Endodermal cell (in vitro differentiated cells): ENCODE measurements at regions not wholly inside any gene's neighbourhood (a gene's known extent, or its start where the extent isn't known, plus 50 kb on each side); places are given as distances from the start of the nearest gene placed in this dataset.

Experiments used
- DNase-seq: peaks from one replicate; pipeline ENCODE4 v3.0.0-alpha.2; 2017
- H3K27ac ChIP-seq: 2 replicates; pipeline ENCODE4 v1.5.1; 2013; ENCODE audit warnings: mild to moderate bottlenecking, low read depth, low read length, moderate library complexity
- H3K27me3 ChIP-seq: 2 replicates; pipeline ENCODE4 v1.6.1; 2013; ENCODE audit warnings: mild to moderate bottlenecking, low read length, moderate library complexity; ENCODE audit not compliant: insufficient read depth, control insufficient read depth, poor library complexity, severe bottlenecking
- H3K36me3 ChIP-seq: 2 replicates; pipeline ENCODE4 v1.7.0; 2013; ENCODE audit warnings: mild to moderate bottlenecking, low read length, moderate library complexity; ENCODE audit not compliant: control insufficient read depth, insufficient read depth
- H3K4me1 ChIP-seq: one replicate; pipeline ENCODE4 v1.7.0; 2013; ENCODE audit warnings: low read length; ENCODE audit not compliant: control insufficient read depth, insufficient read depth
- H3K4me3 ChIP-seq: 2 replicates; pipeline ENCODE4 v1.5.1; 2013; ENCODE audit warnings: mild to moderate bottlenecking, low read length, moderate library complexity
- H3K9ac ChIP-seq: 2 replicates; pipeline ENCODE4 v1.6.1; 2013; ENCODE audit warnings: mild to moderate bottlenecking, low read length, moderate library complexity; ENCODE audit not compliant: poor library complexity, severe bottlenecking; ENCODE audit errors: extremely low read depth
- H3K9me3 ChIP-seq: 2 replicates; pipeline ENCODE4 v1.6.1; 2013; ENCODE audit warnings: mild to moderate bottlenecking, low read length, moderate library complexity; ENCODE audit not compliant: control insufficient read depth
- H3K27ac Mint-ChIP-seq: 2 replicates; pipeline ENCODE4 v1.8.0; 2020; ENCODE audit warnings: mixed read lengths
- H3K27me3 Mint-ChIP-seq: 2 replicates; pipeline ENCODE4 v1.8.0; 2021; ENCODE audit warnings: mild to moderate bottlenecking, mixed read lengths; ENCODE audit not compliant: insufficient read depth
- H3K36me3 Mint-ChIP-seq: 2 replicates; pipeline ENCODE4 v1.8.0; 2020; ENCODE audit warnings: low read depth, mixed read lengths
- H3K4me1 Mint-ChIP-seq: 2 replicates; pipeline ENCODE4 v1.8.0; 2020; ENCODE audit warnings: mixed read lengths
- H3K4me3 Mint-ChIP-seq: 2 replicates; pipeline ENCODE4 v1.8.0; 2020; ENCODE audit warnings: mild to moderate bottlenecking, moderate library complexity, mixed read lengths
- H3K9me3 Mint-ChIP-seq: 2 replicates; pipeline ENCODE4 v1.8.0; 2020; ENCODE audit warnings: mild to moderate bottlenecking, mixed read lengths
- WGBS, 2 experiments: methylation state at CpG; one replicate each; pipeline versions ENCODE4 v1.1.5 to v1.1.7; 2013; ENCODE audit warnings: missing lambda C conversion rate in 2 of 2, mixed read lengths in 1 of 2; ENCODE audit not compliant: insufficient coverage in 1 of 2, insufficient read length in 1 of 2; 5-methylcytosine and 5-hydroxymethylcytosine counted together
- TF ChIP-seq, protein P1 (sequence below): fragments of 200-600 bp; sonication (generic); conservative IDR thresholded peaks from 2 replicates; pipeline ENCODE4 v1.5.0; 2021; ENCODE audit warnings: antibody characterized with exemption, mild to moderate bottlenecking

DNA sequence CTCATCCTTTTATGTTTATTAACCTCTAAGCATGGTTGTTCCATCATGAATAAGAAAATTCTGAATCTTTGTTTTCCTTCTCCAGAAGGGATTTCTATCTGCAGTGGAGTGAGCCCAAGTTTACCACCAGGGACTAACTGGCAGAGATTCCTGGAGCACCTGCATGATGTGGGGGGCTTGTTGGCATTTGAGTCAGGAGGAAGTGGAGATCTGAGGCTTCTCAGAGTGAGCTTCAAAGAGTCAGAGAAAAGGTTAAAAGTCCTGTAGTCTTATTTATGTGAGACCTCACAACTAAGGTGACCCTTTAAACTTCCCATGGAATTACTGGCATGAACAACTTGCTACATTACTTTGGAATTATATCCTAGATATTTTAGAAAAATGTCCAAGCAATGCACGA is 138.1 kb upstream of the SLC24A3 start:
- H3K27me3 ChIP-seq = no peaks in the 10 kb centered on the region
- Mint-ChIP-seq H3K27ac (no peak overlapping the region), H3K27me3 (no peaks in the 10 kb centered on the region), H3K9me3 (no peaks in the 10 kb centered on the region), H3K4me1 (no peaks in the 10 kb centered on the region), H3K36me3 (no peaks in the 10 kb centered on the region), H3K4me3 (no peak overlapping the region)
- no peak for DNase-seq
- no peak overlapping the region for H3K9ac ChIP-seq
- no peak overlapping the region for H3K4me3 ChIP-seq
- TF ChIP-seq, protein P1, sequence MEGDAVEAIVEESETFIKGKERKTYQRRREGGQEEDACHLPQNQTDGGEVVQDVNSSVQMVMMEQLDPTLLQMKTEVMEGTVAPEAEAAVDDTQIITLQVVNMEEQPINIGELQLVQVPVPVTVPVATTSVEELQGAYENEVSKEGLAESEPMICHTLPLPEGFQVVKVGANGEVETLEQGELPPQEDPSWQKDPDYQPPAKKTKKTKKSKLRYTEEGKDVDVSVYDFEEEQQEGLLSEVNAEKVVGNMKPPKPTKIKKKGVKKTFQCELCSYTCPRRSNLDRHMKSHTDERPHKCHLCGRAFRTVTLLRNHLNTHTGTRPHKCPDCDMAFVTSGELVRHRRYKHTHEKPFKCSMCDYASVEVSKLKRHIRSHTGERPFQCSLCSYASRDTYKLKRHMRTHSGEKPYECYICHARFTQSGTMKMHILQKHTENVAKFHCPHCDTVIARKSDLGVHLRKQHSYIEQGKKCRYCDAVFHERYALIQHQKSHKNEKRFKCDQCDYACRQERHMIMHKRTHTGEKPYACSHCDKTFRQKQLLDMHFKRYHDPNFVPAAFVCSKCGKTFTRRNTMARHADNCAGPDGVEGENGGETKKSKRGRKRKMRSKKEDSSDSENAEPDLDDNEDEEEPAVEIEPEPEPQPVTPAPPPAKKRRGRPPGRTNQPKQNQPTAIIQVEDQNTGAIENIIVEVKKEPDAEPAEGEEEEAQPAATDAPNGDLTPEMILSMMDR = no peak
- H3K27ac ChIP-seq = no peak overlapping the region
- WGBS, 2 experiments = 0% methylated on average over 1 of the region's 1 CpG
- no peaks in the 10 kb centered on the region for H3K4me1 ChIP-seq
- no peaks in the 10 kb centered on the region for H3K36me3 ChIP-seq
- no peaks in the 10 kb centered on the region for H3K9me3 ChIP-seq

DNA sequence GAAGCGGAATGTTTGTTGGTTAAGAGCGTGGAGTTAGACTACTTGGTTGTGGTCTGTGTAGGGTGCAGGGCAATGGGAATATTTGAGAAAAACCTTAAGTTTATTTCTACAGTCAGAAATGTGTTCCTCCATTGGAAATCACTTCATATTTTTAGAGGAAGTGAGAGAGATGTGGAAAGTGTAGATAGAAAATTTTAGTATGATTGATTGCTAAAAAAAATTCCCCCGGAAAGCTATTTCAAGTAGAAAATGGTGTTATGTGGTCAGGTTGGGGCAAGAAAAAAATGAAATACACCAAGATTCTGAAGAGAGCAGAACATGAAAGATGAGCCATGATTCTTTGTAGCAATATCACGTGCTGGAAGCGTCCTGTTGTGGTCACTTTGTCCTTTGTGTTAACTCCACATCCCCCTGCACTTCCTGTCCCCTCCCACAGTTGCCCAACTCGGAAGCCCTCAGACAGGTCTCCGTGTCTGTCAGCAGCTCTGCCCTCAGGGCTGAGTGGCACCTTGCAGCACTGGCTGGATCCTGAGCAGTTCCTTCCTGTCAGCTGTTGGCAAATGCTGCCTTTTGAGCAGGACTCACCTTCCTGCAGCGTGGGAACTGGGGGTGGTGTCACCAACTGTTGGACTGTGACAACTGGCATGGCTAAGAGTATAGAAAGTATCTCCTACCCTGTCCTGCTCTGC is 137.5 kb upstream of the SLC24A3 start:
- Mint-ChIP-seq H3K27me3 (no peaks in the 10 kb centered on the region), H3K36me3 (no peaks in the 10 kb centered on the region), H3K4me3 (no peak overlapping the region), H3K27ac (no peak overlapping the region), H3K4me1 (no peaks in the 10 kb centered on the region), H3K9me3 (no peaks in the 10 kb centered on the region)
- 87 to 90% methylated on average over 7 to 8 of the region's 8 CpGs for WGBS, 2 experiments
- Histone ChIP-seq H3K4me3 (no peak overlapping the region), H3K36me3 (no peaks in the 10 kb centered on the region), H3K9me3 (no peaks in the 10 kb centered on the region), H3K4me1 (no peaks in the 10 kb centered on the region), H3K27ac (no peak overlapping the region), H3K9ac (no peak overlapping the region), H3K27me3 (no peaks in the 10 kb centered on the region)
- DNase-seq = no peak
- TF ChIP-seq, protein P1 = no peak

DNA sequence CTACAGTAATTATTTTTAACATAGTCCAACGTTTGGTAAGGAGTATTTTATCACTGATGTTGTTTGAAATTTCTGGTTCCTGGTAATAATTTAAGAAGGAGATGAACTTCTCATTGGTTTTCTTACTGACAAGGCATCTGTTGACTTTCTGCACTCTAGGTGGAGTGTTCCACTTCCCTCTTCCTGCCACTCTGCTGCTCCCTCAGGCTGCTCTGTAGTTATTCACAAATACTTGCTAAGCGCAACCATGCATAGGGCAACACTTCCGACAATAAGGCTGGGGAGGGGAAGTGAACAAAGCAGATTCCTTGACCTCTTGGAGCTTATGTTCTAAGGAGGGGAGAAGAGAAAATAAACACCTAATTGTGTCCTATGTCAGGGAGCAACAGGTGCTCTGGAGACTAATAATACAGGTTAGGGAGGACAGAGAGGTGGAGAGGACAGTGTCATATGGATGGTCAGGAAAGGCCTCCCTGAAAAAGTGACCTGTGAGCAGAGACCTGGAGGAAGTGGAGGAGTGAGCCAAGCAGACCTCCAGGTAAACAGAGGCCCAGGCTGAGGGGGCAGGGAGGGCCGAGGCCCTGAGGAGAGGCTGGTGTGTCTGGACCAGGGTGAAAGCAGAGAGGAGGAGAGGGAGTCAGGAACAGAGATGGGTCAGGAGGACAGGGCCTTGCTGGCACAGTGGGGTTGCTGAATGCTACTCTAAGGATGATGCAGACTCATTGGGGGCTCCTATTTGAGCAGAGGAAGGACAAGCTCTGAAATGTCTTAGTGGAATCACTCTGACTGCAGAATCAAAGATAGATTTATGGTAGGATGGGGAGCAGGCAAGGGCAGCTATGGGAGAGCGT is 134.8 kb upstream of the SLC24A3 start:
- no peak overlapping the region for H3K4me3 ChIP-seq

More for the DNA sequence above, 134.8 kb upstream of the SLC24A3 start:
- no peak overlapping the region for H3K27ac ChIP-seq
- H3K9me3 ChIP-seq = no peaks in the 10 kb centered on the region
- no peak overlapping the region for H3K9ac ChIP-seq
- Mint-ChIP-seq H3K36me3 (no peaks in the 10 kb centered on the region), H3K27ac (no peak overlapping the region), H3K4me3 (no peak overlapping the region), H3K4me1 (no peaks in the 10 kb centered on the region), H3K9me3 (peaks cover 16% of the 10 kb centered on the region), H3K27me3 (no peaks in the 10 kb centered on the region)
- no peaks in the 10 kb centered on the region for H3K36me3 ChIP-seq
- 86 to 94% methylated on average over 3 to 5 of the region's 5 CpGs for WGBS, 2 experiments
- no peaks in the 10 kb centered on the region for H3K4me1 ChIP-seq
- no peak for DNase-seq
- TF ChIP-seq, protein P1 = no peak
- no peaks in the 10 kb centered on the region for H3K27me3 ChIP-seq
